ENCODE measurements at regions not wholly inside any gene's neighbourhood (a gene's known extent, or its start where the extent isn't known, plus 50 kb on each side); places are given as distances from the start of the nearest gene placed in this dataset.

DNA sequence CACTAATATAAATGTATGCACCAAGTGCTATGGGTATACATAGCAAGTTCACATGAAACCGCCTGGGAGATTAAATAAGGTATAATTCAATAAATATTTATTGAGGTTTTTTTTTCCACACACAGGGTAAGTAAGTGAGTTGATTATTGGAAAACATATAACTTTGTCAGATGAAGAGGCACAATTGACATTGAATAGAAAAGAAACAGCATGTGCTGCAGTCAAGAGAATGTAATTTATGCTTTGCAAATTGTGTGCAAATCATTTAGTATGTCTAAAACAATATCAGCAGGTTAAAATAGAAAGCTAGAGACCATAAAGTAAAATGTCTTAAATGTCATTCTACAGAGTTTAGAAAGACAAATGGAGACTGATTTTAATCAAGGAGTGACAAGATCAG, 560.0 kb downstream of the AMY1C start:
- TF ChIP-seq FOXP2 (optimal IDR thresholded peaks at IDR 0.05; ENCODE audit: borderline replicate concordance, extremely low read depth, extremely low read length, insufficient read depth) (no peak), SIN3A (IDR thresholded peaks at IDR 0.05; ENCODE audit: borderline replicate concordance, insufficient read depth, low read length) (no peak)

GRCh38 chr1:104315823-104316222, 566.1 kb downstream of the AMY1C start:
- TF ChIP-seq POLR2AphosphoS5 (IDR thresholded peaks at IDR 0.05; ENCODE audit: low read depth, low read length): no peak

DNA sequence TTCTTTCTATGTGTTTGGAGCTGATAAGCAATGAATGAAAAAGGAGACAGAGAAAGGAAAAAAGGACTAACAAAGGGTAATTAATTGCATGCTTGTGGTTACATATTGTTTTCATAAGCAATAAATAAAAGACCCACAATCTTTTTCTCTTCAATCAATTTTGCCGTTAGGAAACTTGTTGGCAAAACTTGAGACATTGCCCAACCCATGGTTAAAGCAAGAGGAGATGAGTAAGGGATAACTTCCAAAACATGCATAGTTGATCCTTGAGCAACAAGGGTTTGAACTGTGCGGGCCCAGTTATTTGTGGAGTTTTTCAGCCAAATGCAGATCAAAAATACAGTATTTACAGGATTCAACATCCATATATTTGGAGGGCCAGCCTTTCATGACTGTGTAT, 572.4 kb downstream of the AMY1C start:
- TF ChIP-seq POLR2AphosphoS5 (IDR thresholded peaks at IDR 0.05; ENCODE audit: low read depth, low read length) (no peak), FOXP2 (optimal IDR thresholded peaks at IDR 0.05; ENCODE audit: borderline replicate concordance, extremely low read depth, extremely low read length, insufficient read depth) (no peak)

- no peak for TF ChIP-seq TAF1 (IDR thresholded peaks at IDR 0.05; ENCODE audit: borderline replicate concordance, insufficient read depth, low read length)
- TF ChIP-seq FOXP2 (optimal IDR thresholded peaks at IDR 0.05; ENCODE audit: borderline replicate concordance, extremely low read depth, extremely low read length, insufficient read depth): no peak
- TF ChIP-seq, protein P1, sequence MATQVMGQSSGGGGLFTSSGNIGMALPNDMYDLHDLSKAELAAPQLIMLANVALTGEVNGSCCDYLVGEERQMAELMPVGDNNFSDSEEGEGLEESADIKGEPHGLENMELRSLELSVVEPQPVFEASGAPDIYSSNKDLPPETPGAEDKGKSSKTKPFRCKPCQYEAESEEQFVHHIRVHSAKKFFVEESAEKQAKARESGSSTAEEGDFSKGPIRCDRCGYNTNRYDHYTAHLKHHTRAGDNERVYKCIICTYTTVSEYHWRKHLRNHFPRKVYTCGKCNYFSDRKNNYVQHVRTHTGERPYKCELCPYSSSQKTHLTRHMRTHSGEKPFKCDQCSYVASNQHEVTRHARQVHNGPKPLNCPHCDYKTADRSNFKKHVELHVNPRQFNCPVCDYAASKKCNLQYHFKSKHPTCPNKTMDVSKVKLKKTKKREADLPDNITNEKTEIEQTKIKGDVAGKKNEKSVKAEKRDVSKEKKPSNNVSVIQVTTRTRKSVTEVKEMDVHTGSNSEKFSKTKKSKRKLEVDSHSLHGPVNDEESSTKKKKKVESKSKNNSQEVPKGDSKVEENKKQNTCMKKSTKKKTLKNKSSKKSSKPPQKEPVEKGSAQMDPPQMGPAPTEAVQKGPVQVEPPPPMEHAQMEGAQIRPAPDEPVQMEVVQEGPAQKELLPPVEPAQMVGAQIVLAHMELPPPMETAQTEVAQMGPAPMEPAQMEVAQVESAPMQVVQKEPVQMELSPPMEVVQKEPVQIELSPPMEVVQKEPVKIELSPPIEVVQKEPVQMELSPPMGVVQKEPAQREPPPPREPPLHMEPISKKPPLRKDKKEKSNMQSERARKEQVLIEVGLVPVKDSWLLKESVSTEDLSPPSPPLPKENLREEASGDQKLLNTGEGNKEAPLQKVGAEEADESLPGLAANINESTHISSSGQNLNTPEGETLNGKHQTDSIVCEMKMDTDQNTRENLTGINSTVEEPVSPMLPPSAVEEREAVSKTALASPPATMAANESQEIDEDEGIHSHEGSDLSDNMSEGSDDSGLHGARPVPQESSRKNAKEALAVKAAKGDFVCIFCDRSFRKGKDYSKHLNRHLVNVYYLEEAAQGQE (IDR thresholded peaks at IDR 0.05; ENCODE audit: insufficient read depth in 1 of 2, low read depth in 2 of 2, low read length in 2 of 2): no peak
- no peak for TF ChIP-seq SIN3A (IDR thresholded peaks at IDR 0.05; ENCODE audit: borderline replicate concordance, insufficient read depth, low read length)
- TF ChIP-seq POLR2AphosphoS5 (IDR thresholded peaks at IDR 0.05; ENCODE audit: low read depth, low read length): no peak
Observed at GRCh38 chr1:104329278-104329677, 579.6 kb downstream of the AMY1C start.

- TF ChIP-seq FOXP2 (optimal IDR thresholded peaks at IDR 0.05; ENCODE audit: borderline replicate concordance, extremely low read depth, extremely low read length, insufficient read depth): no peak
- TF ChIP-seq SIN3A (IDR thresholded peaks at IDR 0.05; ENCODE audit: borderline replicate concordance, insufficient read depth, low read length): no peak
- TF ChIP-seq, protein P1 (IDR thresholded peaks at IDR 0.05; ENCODE audit: insufficient read depth in 1 of 2, low read depth in 2 of 2, low read length in 2 of 2): no peak
- no peak for TF ChIP-seq POLR2AphosphoS5 (IDR thresholded peaks at IDR 0.05; ENCODE audit: low read depth, low read length)
- no peak for TF ChIP-seq TAF1 (IDR thresholded peaks at IDR 0.05; ENCODE audit: borderline replicate concordance, insufficient read depth, low read length)
Observed at GRCh38 chr1:104331763-104332162, 582.1 kb downstream of the AMY1C start.

DNA sequence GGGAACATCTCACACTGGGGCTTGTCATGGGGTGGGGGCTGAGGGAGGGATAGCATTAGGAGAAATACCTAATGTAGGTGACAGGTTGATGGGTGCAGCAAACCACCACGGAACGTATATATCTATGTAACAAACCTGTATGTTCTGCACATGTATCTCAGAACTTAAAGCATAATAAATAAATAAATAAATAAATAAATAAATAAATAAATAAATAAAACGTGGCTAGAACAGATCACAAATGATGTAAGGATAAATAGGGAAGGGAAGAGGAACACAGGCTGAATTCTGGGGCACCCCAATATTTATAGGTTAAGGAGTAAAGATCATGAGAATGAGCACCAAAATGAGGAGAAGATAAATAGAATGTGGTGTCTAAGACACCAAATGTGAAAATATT, 592.2 kb downstream of the AMY1C start:
- TF ChIP-seq, protein P1 (IDR thresholded peaks at IDR 0.05; ENCODE audit: insufficient read depth in 1 of 2, low read depth in 2 of 2, low read length in 2 of 2): no peak
- no peak for TF ChIP-seq SIN3A (IDR thresholded peaks at IDR 0.05; ENCODE audit: borderline replicate concordance, insufficient read depth, low read length)
- no peak for TF ChIP-seq FOXP2 (optimal IDR thresholded peaks at IDR 0.05; ENCODE audit: borderline replicate concordance, extremely low read depth, extremely low read length, insufficient read depth)
- no peak for TF ChIP-seq TAF1 (IDR thresholded peaks at IDR 0.05; ENCODE audit: borderline replicate concordance, insufficient read depth, low read length)
- TF ChIP-seq POLR2AphosphoS5 (IDR thresholded peaks at IDR 0.05; ENCODE audit: low read depth, low read length): no peak

- TF ChIP-seq FOXP2 (optimal IDR thresholded peaks at IDR 0.05; ENCODE audit: borderline replicate concordance, extremely low read depth, extremely low read length, insufficient read depth) (no peak), TAF1 (IDR thresholded peaks at IDR 0.05; ENCODE audit: borderline replicate concordance, insufficient read depth, low read length) (no peak), SIN3A (IDR thresholded peaks at IDR 0.05; ENCODE audit: borderline replicate concordance, insufficient read depth, low read length) (no peak), POLR2AphosphoS5 (IDR thresholded peaks at IDR 0.05; ENCODE audit: low read depth, low read length) (no peak)
- TF ChIP-seq, protein P1 (IDR thresholded peaks at IDR 0.05; ENCODE audit: insufficient read depth in 1 of 2, low read depth in 2 of 2, low read length in 2 of 2): no peak
Observed at GRCh38 chr1:104348277-104348676, 598.6 kb downstream of the AMY1C start.
